Activated gamma-delta T cell treated with Interleukin-2 at 50 U/mL for 16 hours (primary cell): ENCODE measurements at regions not wholly inside any gene's neighbourhood (a gene's known extent, or its start where the extent isn't known, plus 50 kb on each side); places are given as distances from the start of the nearest gene placed in this dataset.
"Not testable (repeated sequence)": the region's sequence is repeated elsewhere in the genome, so short reads cannot be mapped to it uniquely, and the experiment has no call there.

ENCODE experiments used
- DNase-seq: peaks from one replicate; pipeline ENCODE4 v3.0.0-alpha.2; 2020

GRCh38 chr2:34652636-34653035, 1053.5 kb upstream of the FAM98A start:
- DNase-seq = no peak

- DNase-seq = no peak
These were observed 1047.8 kb upstream of the FAM98A start for GRCh38 chr2:34646901-34647300.

- no peak for DNase-seq
These were observed 1033.2 kb upstream of the FAM98A start for GRCh38 chr2:34632327-34632726.

GRCh38 chr2:34627003-34627402, 1027.9 kb upstream of the FAM98A start:
- DNase-seq = no peak

- no peak for DNase-seq
These were observed 1005.1 kb upstream of the FAM98A start for GRCh38 chr2:34604164-34604563.

GRCh38 chr2:34602262-34602661, 1003.2 kb upstream of the FAM98A start:
- no peak for DNase-seq

- no peak for DNase-seq
These were observed 1002.5 kb upstream of the FAM98A start for GRCh38 chr2:34601561-34601960.

- DNase-seq = no peak
These were observed 979.5 kb upstream of the FAM98A start for GRCh38 chr2:34578641-34579040.

GRCh38 chr2:34570266-34570872, 971.3 kb upstream of the FAM98A start:
- DNase-seq = no peak

GRCh38 chr2:34567128-34567527, 968.0 kb upstream of the FAM98A start:
- DNase-seq = no peak

- DNase-seq = no peak
These were observed 953.2 kb upstream of the FAM98A start for GRCh38 chr2:34552337-34552736.

- DNase-seq = no peak
These were observed 950.7 kb upstream of the FAM98A start for GRCh38 chr2:34549710-34550345.

GRCh38 chr2:34547900-34548299, 948.8 kb upstream of the FAM98A start:
- DNase-seq = no peak

GRCh38 chr2:34547340-34547739, 948.2 kb upstream of the FAM98A start:
- DNase-seq = no peak

- no peak for DNase-seq
These were observed 946.5 kb upstream of the FAM98A start for GRCh38 chr2:34545486-34546136.

- DNase-seq = no peak
These were observed 935.7 kb upstream of the FAM98A start for GRCh38 chr2:34534761-34535160.

- no peak for DNase-seq
These were observed 935.2 kb upstream of the FAM98A start for GRCh38 chr2:34534341-34534740.

GRCh38 chr2:34533585-34534183, 934.6 kb upstream of the FAM98A start:
- no peak for DNase-seq

GRCh38 chr2:34529965-34530364, 930.9 kb upstream of the FAM98A start:
- DNase-seq = no peak

- no peak for DNase-seq
These were observed 924.9 kb upstream of the FAM98A start for GRCh38 chr2:34523958-34524514.

- DNase-seq = no peak
These were observed 920.6 kb upstream of the FAM98A start for GRCh38 chr2:34519659-34520058.

GRCh38 chr2:34498561-34498960, 899.5 kb upstream of the FAM98A start:
- DNase-seq = no peak

- not testable (repeated sequence) for DNase-seq
These were observed 895.1 kb upstream of the FAM98A start for GRCh38 chr2:34494192-34494591.
